ENCODE measurements at regions not wholly inside any gene's neighbourhood (a gene's known extent, or its start where the extent isn't known, plus 50 kb on each side); places are given as distances from the start of the nearest gene placed in this dataset.
"Not testable (repeated sequence)": the region's sequence is repeated elsewhere in the genome, so short reads cannot be mapped to it uniquely, and the experiment has no call there.

GRCh38 chr3:13140596-13140995 lies 67.4 kb upstream of the IQSEC1 start:
- no peak for TF ChIP-seq CTCF (IDR thresholded peaks at IDR 0.05; ENCODE audit: unreplicated experiment)
- Mint-ChIP-seq H3K4me3 (ENCODE audit: low read depth) (no peak overlapping the region), H3K27ac (no peak overlapping the region), H3K36me3 (ENCODE audit: insufficient read depth) (no peaks in the 10 kb centered on the region), H3K27me3 (peaks cover 7% of the 10 kb centered on the region), H3K4me1 (ENCODE audit: low read depth) (no peaks in the 10 kb centered on the region), H3K9me3 (ENCODE audit: low read depth) (no peaks in the 10 kb centered on the region)
- no peak for DNase-seq (ENCODE audit: low spot score, unreplicated experiment)

GRCh38 chr3:13139471-13140065 lies 66.3 kb upstream of the IQSEC1 start:
- Mint-ChIP-seq H3K4me3 (ENCODE audit: low read depth) (no peak overlapping the region), H3K27me3 (peaks cover 7% of the 10 kb centered on the region), H3K27ac (no peak overlapping the region), H3K4me1 (ENCODE audit: low read depth) (no peaks in the 10 kb centered on the region), H3K9me3 (ENCODE audit: low read depth) (no peaks in the 10 kb centered on the region), H3K36me3 (ENCODE audit: insufficient read depth) (no peaks in the 10 kb centered on the region)
- DNase-seq (ENCODE audit: low spot score, unreplicated experiment), result no peak
- TF ChIP-seq CTCF (IDR thresholded peaks at IDR 0.05; ENCODE audit: unreplicated experiment), result no peak

- Mint-ChIP-seq H3K27ac (no peak overlapping the region), H3K36me3 (ENCODE audit: insufficient read depth) (no peaks in the 10 kb centered on the region), H3K27me3 (peaks cover 7% of the 10 kb centered on the region), H3K4me3 (ENCODE audit: low read depth) (no peak overlapping the region), H3K4me1 (ENCODE audit: low read depth) (no peaks in the 10 kb centered on the region), H3K9me3 (ENCODE audit: low read depth) (no peaks in the 10 kb centered on the region)
- no peak for DNase-seq (ENCODE audit: low spot score, unreplicated experiment)
- TF ChIP-seq CTCF (IDR thresholded peaks at IDR 0.05; ENCODE audit: unreplicated experiment), result no peak
Measured at GRCh38 chr3:13138833-13139145, 65.6 kb upstream of the IQSEC1 start.

- Mint-ChIP-seq H3K4me3 (ENCODE audit: low read depth) (no peak overlapping the region), H3K9me3 (ENCODE audit: low read depth) (no peaks in the 10 kb centered on the region), H3K27ac (no peak overlapping the region), H3K27me3 (peaks cover 7% of the 10 kb centered on the region), H3K4me1 (ENCODE audit: low read depth) (no peaks in the 10 kb centered on the region), H3K36me3 (ENCODE audit: insufficient read depth) (no peaks in the 10 kb centered on the region)
- no peak for DNase-seq (ENCODE audit: low spot score, unreplicated experiment)
- no peak for TF ChIP-seq CTCF (IDR thresholded peaks at IDR 0.05; ENCODE audit: unreplicated experiment)
Measured at GRCh38 chr3:13137941-13138832, 65.0 kb upstream of the IQSEC1 start.

- H3K4me3 Mint-ChIP-seq (ENCODE audit: low read depth); H3K36me3 Mint-ChIP-seq (ENCODE audit: insufficient read depth); H3K9me3 Mint-ChIP-seq (ENCODE audit: low read depth); H3K27me3 Mint-ChIP-seq; DNase-seq (ENCODE audit: low spot score, unreplicated experiment); H3K27ac Mint-ChIP-seq; H3K4me1 Mint-ChIP-seq (ENCODE audit: low read depth): not testable (repeated sequence)
Measured at GRCh38 chr3:13136848-13137247, 63.6 kb upstream of the IQSEC1 start.

GRCh38 chr3:13136426-13136825 lies 63.2 kb upstream of the IQSEC1 start:
- H3K9me3 Mint-ChIP-seq (ENCODE audit: low read depth), result no peaks in the 10 kb centered on the region
- H3K4me1 Mint-ChIP-seq (ENCODE audit: low read depth), result no peaks in the 10 kb centered on the region
- no peak for TF ChIP-seq CTCF (IDR thresholded peaks at IDR 0.05; ENCODE audit: unreplicated experiment)
- H3K27ac Mint-ChIP-seq, result no peak overlapping the region
- H3K27me3 Mint-ChIP-seq, result peaks cover 4% of the 10 kb centered on the region
- DNase-seq (ENCODE audit: low spot score, unreplicated experiment), result no peak
- no peaks in the 10 kb centered on the region for H3K36me3 Mint-ChIP-seq (ENCODE audit: insufficient read depth)
- H3K4me3 Mint-ChIP-seq (ENCODE audit: low read depth), result no peak overlapping the region
